HG03039 (cell line): ENCODE measurements at regions not wholly inside any gene's neighbourhood (a gene's known extent, or its start where the extent isn't known, plus 50 kb on each side); places are given as distances from the start of the nearest gene placed in this dataset.
"Not testable (repeated sequence)": the region's sequence is repeated elsewhere in the genome, so short reads cannot be mapped to it uniquely, and the experiment has no call there.

Experiments used
- ATAC-seq: cut with Tn5 transposase; IDR thresholded peaks from one replicate; pipeline ENCODE4 v1.9.1; 2021; ENCODE audit warnings: mild to moderate bottlenecking, moderate library complexity; ENCODE audit not compliant: unreplicated experiment

DNA sequence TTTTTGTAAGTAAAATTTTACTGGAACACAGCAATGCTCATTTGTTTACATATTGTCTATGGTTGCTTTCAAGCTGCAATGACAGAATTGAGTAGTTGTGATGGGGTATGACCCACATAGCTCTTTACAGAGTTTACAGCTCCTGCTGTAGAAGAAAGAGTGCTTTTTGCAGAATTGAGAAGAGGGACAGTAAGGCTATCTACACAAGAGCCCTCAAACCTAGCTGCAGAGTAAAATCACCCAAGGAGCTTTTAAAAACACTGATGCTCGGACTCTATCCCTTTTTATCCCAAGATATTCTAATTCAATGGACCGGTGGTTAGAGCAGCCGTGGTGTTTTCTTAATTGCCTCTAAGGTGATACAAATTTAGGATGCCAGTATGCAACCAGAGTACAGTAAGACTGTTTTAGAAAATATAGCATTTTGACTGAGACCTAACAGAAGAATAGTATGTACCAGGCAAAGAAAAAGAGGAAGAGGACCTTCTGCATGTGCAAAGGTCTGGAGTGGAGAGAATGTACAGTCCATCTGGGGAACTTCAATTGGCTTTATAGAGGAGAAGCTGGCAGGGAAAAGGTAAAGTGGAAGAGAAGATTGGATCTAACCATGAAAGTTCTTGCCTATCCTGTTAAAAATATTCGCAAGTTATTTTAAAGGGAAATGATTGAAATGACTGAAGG, 663.6 kb upstream of the CPEB2 start:
- no peak for ATAC-seq

DNA sequence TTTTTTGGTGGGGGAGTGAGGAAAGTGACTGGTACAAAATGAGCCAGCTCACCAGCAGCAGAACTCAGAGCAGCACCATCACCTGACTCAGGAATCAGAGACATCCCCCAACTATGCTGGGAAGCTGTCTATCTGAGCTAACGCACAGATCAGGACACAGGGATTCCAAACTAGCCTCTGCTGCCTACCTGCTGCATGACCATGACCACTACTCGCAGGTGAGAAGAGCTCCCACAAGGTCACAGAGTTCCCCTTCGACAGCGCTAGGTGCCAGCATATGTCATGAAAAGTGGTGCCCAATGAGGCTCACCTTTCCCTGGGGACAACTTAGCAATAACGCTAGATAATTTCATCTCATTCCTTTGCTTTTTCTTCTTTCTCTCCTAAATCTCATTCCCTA, 662.6 kb upstream of the CPEB2 start:
- no peak for ATAC-seq

DNA sequence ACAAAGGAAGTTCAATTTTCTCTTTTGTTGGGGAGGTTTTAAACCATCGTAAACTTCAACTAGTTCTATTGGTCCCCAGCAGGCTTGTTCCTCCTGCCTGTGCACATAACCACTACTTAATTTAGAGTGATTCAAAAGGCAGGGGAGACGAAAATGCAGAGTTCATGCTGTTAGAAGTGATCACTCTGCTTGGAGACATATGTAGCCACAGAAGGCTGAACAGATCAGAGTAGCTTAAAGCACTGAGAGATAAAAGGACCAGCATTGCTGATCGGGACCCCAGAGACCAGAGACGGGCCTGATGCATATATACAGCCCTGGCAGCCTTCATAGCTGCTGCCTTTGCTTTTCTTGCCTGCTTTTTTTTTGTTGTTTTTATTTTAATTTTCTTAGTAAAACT, 662.0 kb upstream of the CPEB2 start:
- ATAC-seq: no peak

DNA sequence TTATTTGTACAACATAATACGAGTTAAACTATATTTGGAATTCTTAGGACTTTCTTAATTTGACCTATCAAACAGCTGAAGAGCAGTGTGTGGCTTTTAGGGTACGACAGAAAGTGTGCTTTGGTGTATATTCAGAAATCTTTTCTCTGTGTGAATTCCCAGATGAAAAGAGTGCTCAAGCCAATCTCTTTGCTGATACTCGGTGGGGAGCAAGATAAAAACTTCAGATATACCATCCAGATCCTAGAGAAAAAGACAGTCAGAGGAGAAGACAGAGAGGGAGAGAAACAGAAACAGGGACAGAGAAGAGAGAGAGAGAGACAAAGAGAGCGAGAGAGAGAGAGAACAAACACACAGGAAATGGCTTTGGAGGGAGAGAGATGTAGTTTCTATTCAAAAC, 658.3 kb upstream of the CPEB2 start:
- ATAC-seq: no peak

DNA sequence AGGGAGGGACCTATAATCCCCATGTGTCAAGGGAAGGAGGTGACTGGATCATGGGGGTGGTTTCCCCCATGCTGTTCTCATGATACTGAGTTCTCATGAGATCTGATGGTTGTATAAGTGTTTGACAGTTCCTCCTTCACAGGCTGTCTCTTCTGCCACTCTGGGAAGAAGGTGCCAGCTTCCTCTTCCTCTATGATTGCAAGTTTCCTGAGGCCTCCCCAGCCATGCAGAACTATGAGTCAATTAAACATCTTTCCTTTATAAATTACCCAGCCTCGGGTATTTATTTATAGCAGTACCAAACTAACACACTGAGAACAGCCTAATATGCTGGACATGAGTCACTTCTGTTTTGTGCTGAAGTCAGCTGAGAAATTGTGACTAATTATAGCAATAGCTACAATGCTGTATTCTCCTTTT, 656.9 kb upstream of the CPEB2 start:
- no peak for ATAC-seq

DNA sequence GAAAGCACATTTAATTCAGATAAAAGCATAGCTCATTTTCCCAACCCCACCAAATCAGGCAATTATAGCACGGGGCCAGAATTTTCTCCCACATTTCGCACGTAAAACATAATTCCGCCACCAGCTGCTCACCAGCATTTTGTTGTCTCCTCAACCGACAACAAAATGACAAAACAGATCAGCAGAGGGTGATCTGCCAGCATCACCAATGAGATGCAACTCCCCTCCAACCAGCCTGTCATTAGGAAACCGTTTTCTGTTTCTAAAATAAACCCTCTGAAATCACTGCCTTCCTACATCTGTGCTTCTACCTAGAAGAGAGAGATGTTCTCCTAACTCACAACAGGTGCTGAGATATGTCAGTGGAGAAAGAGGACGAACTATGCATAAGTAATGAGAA, 654.8 kb upstream of the CPEB2 start:
- no peak for ATAC-seq

DNA sequence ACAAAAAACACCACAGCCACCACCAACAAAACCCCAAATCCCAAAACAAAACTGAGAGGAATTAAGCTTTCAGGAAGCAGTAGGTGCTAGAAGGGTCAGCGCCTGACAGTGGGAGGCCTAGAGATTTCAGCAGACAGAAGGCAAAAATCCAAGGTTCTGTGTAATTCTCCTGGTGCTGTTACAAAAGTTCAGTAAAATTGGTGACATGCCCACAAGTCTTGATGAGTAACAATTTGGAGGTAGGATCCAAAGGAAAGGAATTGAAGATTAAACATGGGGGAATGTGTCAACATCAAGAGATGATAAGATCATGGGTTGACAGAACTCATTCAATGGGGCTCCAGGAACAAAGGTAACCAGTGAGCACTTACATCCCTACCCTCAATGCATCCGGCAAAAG, 653.8 kb upstream of the CPEB2 start:
- ATAC-seq: no peak

DNA sequence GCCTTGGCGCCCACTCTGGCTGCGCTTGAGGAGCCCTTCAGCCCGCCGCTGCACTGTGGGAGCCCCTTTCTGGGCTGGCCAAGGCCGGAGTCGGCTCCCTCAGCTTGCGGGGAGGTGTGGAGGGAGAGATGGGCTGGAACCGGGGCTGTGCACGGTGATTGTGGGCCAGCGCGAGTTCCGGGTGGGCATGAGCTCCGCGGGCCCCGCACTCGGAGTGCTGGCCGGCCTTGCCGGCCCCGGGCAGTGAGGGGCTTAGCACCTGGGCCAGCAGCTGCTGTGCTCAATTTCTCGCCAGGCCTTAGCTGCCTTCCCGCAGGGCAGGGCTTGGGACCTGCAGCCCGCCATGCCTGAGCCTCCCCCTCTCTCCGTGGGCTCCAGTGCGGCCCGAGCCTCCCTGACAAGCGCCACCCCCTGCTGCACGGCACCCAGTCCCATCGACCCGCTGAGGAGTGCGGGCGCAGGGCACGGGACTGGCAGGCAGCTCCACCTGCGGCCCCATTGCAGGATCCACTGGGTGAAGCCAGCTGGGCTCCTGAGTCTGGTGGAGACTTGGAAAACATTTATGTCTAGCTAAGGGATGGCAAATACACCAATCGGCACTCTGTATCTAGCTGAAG, 643.6 kb upstream of the CPEB2 start:
- not testable (repeated sequence) for ATAC-seq

DNA sequence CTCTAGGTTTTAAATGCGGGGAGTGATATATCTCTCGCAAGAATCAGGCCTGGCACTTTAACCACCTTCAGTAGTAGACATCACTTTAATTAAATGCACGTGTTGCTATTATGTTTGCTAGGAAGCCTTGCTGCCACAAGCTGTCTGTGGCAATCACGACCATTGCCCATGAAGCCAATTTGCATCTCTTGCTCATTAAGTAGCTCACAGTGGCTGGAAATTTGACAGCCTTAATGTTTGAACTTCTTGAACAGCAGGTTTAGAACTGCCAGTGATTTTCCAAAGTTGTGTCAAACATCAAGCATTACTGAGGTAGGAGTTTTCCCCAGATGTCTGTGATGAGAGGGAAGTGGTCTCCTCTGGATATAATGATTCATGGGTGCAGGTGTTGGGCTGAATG, 642.3 kb upstream of the CPEB2 start:
- ATAC-seq: no peak

DNA sequence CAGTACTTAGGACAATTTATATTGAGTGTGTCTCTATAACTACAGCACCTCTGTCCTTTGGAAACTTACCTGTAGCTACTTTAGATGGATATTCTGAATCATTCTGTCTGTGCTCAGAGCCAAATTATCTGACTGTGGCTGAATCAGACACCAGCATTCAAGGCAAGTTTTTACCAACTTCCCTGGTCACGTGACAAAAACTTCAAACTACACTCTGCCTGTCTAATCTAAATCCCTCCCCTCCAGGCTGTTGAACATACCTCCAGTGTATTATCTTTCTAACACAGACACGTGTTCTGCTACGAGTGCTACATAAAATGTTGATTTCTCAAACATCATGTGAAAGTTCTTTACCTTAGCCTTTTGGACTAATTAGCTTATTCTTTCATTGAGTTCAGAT, 641.2 kb upstream of the CPEB2 start:
- no peak for ATAC-seq

DNA sequence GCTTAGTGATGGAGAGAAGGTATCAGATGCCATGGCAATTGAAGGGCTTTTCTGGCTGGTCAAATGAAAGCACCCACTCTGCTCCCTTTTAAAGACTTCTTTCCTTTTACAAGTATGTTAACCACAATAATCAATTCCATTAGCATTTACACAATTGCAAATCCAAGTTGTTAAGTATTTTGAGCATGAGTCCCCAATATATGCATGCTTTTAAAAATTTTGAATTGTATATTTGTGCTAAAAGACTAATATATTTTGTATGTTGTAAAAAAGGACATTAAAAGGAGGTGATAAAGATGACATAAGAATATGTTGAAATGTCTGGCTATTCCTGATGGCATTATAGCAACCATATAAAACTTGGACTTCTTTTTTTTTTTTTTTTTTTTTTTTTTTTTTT, 639.9 kb upstream of the CPEB2 start:
- ATAC-seq: no peak

DNA sequence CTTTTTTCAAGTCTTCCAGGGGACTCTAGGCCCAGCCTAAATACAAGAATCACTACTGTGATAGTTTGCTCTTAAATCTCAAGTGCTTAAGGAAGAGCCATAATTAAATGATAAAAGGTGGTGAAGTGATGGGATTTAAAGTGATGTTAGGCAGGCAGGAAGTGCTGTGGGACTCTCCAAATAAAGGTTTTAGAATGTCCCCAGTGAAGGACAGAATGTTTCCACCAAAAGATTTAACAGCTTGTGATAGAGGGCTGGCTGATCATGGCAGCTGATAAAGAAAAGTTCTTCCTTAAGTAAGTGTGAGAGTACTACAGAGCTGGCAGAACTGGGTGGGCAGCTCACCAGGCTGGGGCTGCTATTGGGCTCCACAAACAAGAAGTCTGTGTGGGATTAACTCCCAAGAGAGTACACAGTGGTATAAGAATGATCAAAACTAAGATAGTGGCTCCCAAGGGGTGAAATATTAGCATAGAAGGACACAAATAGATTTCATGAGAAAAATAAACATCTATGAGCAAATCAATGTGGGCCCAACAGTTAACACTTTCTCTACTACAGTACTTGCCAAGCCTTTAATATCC, 637.2 kb upstream of the CPEB2 start:
- no peak for ATAC-seq

DNA sequence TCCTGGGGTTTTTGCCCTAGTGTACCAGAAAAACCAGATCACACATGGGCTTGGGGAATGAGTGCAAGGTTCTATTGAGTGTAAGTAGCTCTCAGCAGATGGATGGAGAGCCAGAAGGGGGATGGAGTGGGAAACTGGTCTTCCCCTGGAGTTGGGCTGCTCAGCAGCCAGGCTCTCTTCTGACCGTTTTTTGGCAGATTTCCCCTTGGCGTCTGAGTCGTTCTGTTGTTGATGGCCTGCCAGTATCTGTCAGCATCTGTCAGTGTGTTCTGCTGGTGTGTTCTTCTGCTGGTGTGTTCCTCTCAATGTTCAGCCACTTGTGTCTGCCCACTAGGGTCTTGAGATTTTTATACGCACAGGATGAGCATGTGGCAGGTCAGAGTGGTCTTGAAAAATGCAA, 633.9 kb upstream of the CPEB2 start:
- ATAC-seq: no peak

DNA sequence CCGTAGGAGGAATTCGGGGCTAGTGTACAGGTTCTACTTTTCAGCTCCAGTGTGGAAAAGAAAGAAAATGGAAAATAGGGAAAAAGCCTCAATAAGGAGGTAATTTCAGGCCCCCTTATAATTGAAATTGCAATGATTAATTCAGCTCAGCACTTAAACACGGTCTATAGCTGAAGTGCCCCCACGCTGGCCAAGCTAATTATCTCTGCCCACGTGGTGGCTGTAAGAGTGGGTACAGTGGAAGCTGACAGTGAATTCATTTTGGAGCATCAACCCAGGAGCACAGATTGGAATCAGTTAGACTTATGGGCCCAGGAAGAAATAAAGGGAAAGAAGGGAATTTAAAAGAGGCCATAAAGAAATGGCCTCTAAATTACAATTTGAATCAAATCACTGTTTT, 631.1 kb upstream of the CPEB2 start:
- no peak for ATAC-seq

DNA sequence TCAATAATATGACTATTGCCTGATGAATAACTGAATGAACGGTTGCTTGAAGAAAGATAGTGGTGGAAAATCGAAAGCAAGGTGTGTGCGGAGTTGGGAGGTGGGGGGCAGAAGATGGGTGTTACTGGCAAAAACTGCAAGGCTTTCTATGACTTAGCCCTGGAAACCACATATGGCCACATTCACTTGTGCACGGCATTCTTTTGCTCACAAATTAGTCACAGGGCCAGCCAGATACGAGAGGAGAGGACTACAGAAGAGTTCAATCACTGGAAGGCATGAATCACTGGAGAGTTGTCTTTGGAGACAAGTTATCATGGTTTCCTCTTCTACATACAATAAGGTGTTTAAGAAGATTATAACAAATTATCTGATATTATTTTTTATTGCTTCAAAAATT, 626.5 kb upstream of the CPEB2 start:
- no peak for ATAC-seq

DNA sequence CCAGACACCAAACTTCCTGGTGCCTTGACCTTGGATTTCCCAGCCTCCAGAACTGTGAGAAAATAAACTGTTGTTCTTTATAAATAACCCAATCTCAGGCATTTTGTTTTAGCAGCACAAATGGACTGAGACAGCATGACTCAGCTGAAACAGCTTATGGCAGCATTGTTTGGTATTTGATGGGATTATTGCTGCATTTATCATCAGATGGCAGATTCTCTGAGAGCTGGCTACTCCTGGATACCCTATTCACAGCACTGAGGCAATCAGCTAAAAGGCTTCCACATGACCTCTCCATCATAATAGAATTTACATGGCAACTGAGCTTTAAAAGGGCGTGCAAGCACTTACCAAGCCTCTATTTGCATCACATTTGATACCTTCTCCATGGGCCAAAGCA, 623.1 kb upstream of the CPEB2 start:
- no peak for ATAC-seq

DNA sequence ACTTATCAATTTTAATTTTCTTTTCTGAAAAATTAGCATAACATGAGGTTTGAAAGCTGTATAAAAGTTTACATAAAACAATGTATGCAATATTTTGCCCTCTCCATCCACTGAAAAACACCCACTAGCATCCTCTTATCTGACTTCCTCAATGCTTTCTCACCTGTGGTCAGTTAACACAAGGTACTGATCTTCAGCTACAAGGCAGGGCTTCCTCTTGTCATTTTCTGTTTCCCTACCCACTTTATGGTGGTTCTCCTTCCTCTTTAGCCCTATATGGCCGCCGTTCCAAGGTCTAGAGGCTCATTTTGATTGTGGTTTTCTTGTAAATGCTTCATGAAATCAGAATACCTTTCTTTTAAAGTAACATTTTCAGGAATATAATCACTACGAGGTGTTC, 618.6 kb upstream of the CPEB2 start:
- ATAC-seq: no peak

DNA sequence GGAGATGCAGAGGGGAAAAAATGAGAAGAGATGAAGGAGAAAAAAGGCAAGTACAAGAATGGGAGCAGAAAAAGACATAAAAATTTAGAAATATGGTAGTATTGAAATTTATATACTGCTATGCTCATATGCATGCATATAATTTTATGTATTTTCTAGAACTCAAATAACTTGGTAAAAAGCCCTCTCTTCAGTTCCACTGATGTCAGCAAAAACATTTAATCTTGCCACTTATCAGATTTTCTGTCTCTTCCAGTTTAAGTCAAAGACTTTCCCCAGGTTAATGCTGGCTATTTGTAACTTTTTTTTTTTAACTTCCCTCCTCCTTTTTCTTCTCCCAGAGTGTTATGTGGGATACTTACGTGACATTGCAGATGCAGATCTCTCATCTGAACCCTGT, 617.5 kb upstream of the CPEB2 start:
- ATAC-seq: no peak

DNA sequence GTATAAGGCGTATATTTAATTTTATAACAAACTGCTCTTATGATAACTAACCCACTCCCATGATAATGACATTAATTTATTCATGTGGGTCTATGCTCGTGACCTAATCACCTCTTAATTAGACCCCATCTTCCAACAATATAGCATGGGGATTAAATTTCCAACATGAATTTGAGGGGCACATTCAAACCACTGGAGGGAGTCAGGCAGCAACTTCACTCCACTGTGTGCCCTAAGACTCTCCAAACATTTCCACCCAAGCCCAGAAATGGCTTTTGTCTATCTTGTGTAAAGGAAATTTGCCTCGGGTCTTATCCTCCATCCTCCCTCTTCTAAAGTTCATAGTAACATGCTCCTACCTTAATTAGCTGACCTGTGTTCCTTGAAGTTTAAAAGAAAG, 616.1 kb upstream of the CPEB2 start:
- no peak for ATAC-seq

DNA sequence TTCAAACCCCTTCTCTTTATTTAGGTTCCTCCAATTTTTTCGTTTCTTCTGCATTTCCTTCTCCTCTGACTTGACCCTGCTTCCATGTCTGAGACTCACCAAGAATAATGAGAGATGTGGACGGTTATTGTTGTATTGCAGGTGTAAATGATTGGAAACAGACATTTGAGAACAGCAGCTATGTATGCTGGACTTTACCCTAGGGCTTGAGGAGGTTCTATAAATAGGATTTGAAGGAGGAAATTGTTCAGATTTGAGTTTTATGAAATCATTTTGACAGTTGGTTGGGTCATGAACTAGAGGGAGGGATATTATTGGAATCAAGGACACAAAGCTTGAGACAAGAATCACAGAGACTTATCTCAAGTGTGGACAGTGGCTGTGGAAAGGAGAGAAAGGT, 614.6 kb upstream of the CPEB2 start:
- ATAC-seq: no peak

DNA sequence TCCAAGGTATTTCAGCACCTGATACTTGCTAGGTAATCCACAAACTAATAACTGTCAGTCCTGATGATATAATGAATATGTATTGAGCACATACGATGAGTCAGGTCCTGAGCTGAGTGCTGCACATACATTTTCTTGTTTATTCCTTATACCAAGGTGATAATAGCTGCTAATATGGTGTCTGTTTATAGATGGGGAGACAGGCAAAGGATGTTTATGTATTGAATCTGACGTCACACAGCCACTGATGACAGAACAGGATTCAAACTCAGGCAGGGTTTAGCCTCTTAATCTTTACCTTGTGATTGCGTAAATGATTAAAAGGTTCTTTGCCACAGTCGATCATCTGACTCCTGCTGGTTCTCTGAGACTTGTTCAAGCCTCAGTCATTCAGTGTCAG, 609.9 kb upstream of the CPEB2 start:
- no peak for ATAC-seq

DNA sequence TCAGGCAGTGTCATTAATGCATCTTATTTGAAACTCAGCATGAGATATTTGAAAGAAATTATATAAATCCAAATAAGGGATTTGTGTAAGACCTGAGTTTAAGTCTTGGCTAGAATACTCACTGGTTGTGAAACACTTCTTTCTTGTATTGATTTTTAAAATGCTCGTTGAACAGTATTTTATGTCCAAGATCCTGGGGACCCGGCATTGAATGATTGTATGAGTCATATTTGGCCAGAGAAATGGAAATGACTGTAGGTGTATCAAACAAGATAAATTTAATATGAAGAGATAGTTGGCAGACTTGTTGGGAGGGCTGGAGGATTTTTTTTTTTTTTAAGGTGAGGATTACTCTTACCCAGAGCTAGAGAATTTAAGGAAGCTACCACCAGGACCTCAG, 606.1 kb upstream of the CPEB2 start:
- no peak for ATAC-seq

DNA sequence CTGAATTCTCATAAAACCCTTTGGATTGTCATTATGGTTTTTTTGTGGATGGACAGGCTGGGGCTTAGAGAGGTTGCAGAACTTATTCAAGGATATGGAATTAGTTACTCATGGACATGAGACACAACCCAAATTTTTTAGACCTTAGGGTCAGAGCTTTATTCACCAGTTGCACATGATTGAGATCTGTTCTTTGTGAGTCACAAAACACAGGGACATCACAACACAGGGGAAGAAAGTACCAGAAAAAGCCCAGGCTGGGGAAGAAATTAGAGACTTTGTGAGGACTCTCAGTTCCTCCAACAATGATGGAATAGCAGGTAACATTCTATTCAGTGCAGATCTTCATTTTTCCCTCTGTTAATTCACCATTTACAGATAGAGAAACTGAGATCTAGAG, 602.4 kb upstream of the CPEB2 start:
- no peak for ATAC-seq
